ENCODE measurements at regions not wholly inside any gene's neighbourhood (a gene's known extent, or its start where the extent isn't known, plus 50 kb on each side); places are given as distances from the start of the nearest gene placed in this dataset.

GRCh38 chr1:230496451-230496850 lies 70.3 kb upstream of the PGBD5 start:
- H3K36me3 ChIP-seq (replicated peaks; ENCODE audit: low read depth, low read length), result no peaks in the 10 kb centered on the region
- no peak overlapping the region for H3K4me3 ChIP-seq (ENCODE audit: low read length)
- H3K27ac ChIP-seq (ENCODE audit: low read length), result no peak overlapping the region
- H3K79me2 ChIP-seq (ENCODE audit: low read length), result no peaks in the 10 kb centered on the region
- H3K9ac ChIP-seq (ENCODE audit: low read length), result no peak overlapping the region
- no peak for TF ChIP-seq EZH2phosphoT487 (IDR thresholded peaks at IDR 0.05; ENCODE audit: low read depth)
- no peak for TF ChIP-seq CTCF (IDR thresholded peaks at IDR 0.05; ENCODE audit: low read depth, low read length)
- H2AFZ ChIP-seq (ENCODE audit: low read depth, low read length), result no peak overlapping the region
- H4K20me1 ChIP-seq (ENCODE audit: insufficient read depth, low read length), result no peaks in the 10 kb centered on the region
- no peaks in the 10 kb centered on the region for H3K9me3 ChIP-seq (ENCODE audit: insufficient read depth, low read length)
- H3K4me2 ChIP-seq (ENCODE audit: low read length), result no peak overlapping the region
- H3K27me3 ChIP-seq (ENCODE audit: low read depth, low read length), result peaks cover 22% of the 10 kb centered on the region
- no peaks in the 10 kb centered on the region for H3K4me1 ChIP-seq (ENCODE audit: low read length)

GRCh38 chr1:230495891-230496385 lies 69.8 kb upstream of the PGBD5 start:
- Histone ChIP-seq H3K4me3 (ENCODE audit: low read length) (no peak overlapping the region), H2AFZ (ENCODE audit: low read depth, low read length) (no peak overlapping the region), H3K4me1 (ENCODE audit: low read length) (no peaks in the 10 kb centered on the region)

GRCh38 chr1:230495076-230495475 lies 68.9 kb upstream of the PGBD5 start:
- Histone ChIP-seq H3K27me3 (ENCODE audit: low read depth, low read length) (peaks cover 22% of the 10 kb centered on the region), H3K79me2 (ENCODE audit: low read length) (no peaks in the 10 kb centered on the region), H4K20me1 (ENCODE audit: insufficient read depth, low read length) (no peaks in the 10 kb centered on the region), H3K36me3 (replicated peaks; ENCODE audit: low read depth, low read length) (no peaks in the 10 kb centered on the region), H3K4me3 (ENCODE audit: low read length) (no peak overlapping the region), H3K4me1 (ENCODE audit: low read length) (no peaks in the 10 kb centered on the region), H3K4me2 (ENCODE audit: low read length) (no peak overlapping the region), H3K27ac (ENCODE audit: low read length) (no peak overlapping the region), H3K9me3 (ENCODE audit: insufficient read depth, low read length) (no peaks in the 10 kb centered on the region), H2AFZ (ENCODE audit: low read depth, low read length) (no peak overlapping the region), H3K9ac (ENCODE audit: low read length) (no peak overlapping the region)
- TF ChIP-seq CTCF (IDR thresholded peaks at IDR 0.05; ENCODE audit: low read depth, low read length) (no peak), EZH2phosphoT487 (IDR thresholded peaks at IDR 0.05; ENCODE audit: low read depth) (no peak)

More at GRCh38 chr1:230495891-230496385, 69.8 kb upstream of the PGBD5 start:
- no peak overlapping the region for H3K9ac ChIP-seq (ENCODE audit: low read length)
- H3K27ac ChIP-seq (ENCODE audit: low read length), result no peak overlapping the region
- H3K79me2 ChIP-seq (ENCODE audit: low read length), result no peaks in the 10 kb centered on the region
- no peaks in the 10 kb centered on the region for H3K36me3 ChIP-seq (replicated peaks; ENCODE audit: low read depth, low read length)
- no peak for TF ChIP-seq CTCF (IDR thresholded peaks at IDR 0.05; ENCODE audit: low read depth, low read length)
- no peak for TF ChIP-seq EZH2phosphoT487 (IDR thresholded peaks at IDR 0.05; ENCODE audit: low read depth)
- H3K9me3 ChIP-seq (ENCODE audit: insufficient read depth, low read length), result no peaks in the 10 kb centered on the region
- H4K20me1 ChIP-seq (ENCODE audit: insufficient read depth, low read length), result no peaks in the 10 kb centered on the region
- H3K27me3 ChIP-seq (ENCODE audit: low read depth, low read length), result peaks cover 22% of the 10 kb centered on the region
- H3K4me2 ChIP-seq (ENCODE audit: low read length), result no peak overlapping the region

- no peak for TF ChIP-seq CTCF (IDR thresholded peaks at IDR 0.05; ENCODE audit: low read depth, low read length)
- no peak for TF ChIP-seq EZH2phosphoT487 (IDR thresholded peaks at IDR 0.05; ENCODE audit: low read depth)
- Histone ChIP-seq H3K4me2 (ENCODE audit: low read length) (no peak overlapping the region), H3K4me1 (ENCODE audit: low read length) (no peaks in the 10 kb centered on the region), H3K27ac (ENCODE audit: low read length) (no peak overlapping the region), H3K9me3 (ENCODE audit: insufficient read depth, low read length) (no peaks in the 10 kb centered on the region), H3K27me3 (ENCODE audit: low read depth, low read length) (peaks cover 26% of the 10 kb centered on the region), H2AFZ (ENCODE audit: low read depth, low read length) (no peak overlapping the region), H4K20me1 (ENCODE audit: insufficient read depth, low read length) (no peaks in the 10 kb centered on the region), H3K4me3 (ENCODE audit: low read length) (no peak overlapping the region), H3K36me3 (replicated peaks; ENCODE audit: low read depth, low read length) (no peaks in the 10 kb centered on the region), H3K9ac (ENCODE audit: low read length) (no peak overlapping the region), H3K79me2 (ENCODE audit: low read length) (no peaks in the 10 kb centered on the region)
Measured at GRCh38 chr1:230494514-230494913, 68.4 kb upstream of the PGBD5 start.

Data from OCI-LY3 (cell line).